K562 (cell line): ENCODE measurements at regions not wholly inside any gene's neighbourhood (a gene's known extent, or its start where the extent isn't known, plus 50 kb on each side); places are given as distances from the start of the nearest gene placed in this dataset.

Experiments
- TSHZ1 ChIP-seq: fragments of 250-450 bp; sonication (Bioruptor Pico); IDR thresholded peaks from 2 replicates; pipeline ENCODE4 v1.4.0; 2020; ENCODE audit warnings: mild to moderate bottlenecking, moderate library complexity
- TF ChIP-seq, protein P1 (sequence below): IDR thresholded peaks from 2 replicates; pipeline ENCODE4 v1.6.1; 2014; ENCODE audit warnings: antibody characterized with exemption
- TF ChIP-seq, protein P2 (sequence below): sonication (generic); formaldehyde crosslinking; IDR thresholded peaks from 2 replicates; pipeline ENCODE4 v1.8.0; 2023; ENCODE audit warnings: mild to moderate bottlenecking, missing genetic modification reagents

- TF ChIP-seq, protein P1, sequence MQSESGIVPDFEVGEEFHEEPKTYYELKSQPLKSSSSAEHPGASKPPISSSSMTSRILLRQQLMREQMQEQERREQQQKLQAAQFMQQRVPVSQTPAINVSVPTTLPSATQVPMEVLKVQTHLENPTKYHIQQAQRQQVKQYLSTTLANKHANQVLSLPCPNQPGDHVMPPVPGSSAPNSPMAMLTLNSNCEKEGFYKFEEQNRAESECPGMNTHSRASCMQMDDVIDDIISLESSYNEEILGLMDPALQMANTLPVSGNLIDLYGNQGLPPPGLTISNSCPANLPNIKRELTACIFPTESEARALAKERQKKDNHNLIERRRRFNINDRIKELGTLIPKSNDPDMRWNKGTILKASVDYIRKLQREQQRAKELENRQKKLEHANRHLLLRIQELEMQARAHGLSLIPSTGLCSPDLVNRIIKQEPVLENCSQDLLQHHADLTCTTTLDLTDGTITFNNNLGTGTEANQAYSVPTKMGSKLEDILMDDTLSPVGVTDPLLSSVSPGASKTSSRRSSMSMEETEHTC, result no peak
- no peak for TF ChIP-seq TSHZ1 (CRISPR knock-in tag)
- TF ChIP-seq, protein P2, sequence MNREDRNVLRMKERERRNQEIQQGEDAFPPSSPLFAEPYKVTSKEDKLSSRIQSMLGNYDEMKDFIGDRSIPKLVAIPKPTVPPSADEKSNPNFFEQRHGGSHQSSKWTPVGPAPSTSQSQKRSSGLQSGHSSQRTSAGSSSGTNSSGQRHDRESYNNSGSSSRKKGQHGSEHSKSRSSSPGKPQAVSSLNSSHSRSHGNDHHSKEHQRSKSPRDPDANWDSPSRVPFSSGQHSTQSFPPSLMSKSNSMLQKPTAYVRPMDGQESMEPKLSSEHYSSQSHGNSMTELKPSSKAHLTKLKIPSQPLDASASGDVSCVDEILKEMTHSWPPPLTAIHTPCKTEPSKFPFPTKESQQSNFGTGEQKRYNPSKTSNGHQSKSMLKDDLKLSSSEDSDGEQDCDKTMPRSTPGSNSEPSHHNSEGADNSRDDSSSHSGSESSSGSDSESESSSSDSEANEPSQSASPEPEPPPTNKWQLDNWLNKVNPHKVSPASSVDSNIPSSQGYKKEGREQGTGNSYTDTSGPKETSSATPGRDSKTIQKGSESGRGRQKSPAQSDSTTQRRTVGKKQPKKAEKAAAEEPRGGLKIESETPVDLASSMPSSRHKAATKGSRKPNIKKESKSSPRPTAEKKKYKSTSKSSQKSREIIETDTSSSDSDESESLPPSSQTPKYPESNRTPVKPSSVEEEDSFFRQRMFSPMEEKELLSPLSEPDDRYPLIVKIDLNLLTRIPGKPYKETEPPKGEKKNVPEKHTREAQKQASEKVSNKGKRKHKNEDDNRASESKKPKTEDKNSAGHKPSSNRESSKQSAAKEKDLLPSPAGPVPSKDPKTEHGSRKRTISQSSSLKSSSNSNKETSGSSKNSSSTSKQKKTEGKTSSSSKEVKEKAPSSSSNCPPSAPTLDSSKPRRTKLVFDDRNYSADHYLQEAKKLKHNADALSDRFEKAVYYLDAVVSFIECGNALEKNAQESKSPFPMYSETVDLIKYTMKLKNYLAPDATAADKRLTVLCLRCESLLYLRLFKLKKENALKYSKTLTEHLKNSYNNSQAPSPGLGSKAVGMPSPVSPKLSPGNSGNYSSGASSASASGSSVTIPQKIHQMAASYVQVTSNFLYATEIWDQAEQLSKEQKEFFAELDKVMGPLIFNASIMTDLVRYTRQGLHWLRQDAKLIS (CRISPR knock-in tag), result no peak
These were observed 553.3 kb upstream of the KLHL4 start (continued) for GRCh38 chrX:86964321-86964720.
